ENCODE measurements at regions not wholly inside any gene's neighbourhood (a gene's known extent, or its start where the extent isn't known, plus 50 kb on each side); places are given as distances from the start of the nearest gene placed in this dataset.

GRCh38 chr14:62409626-62410300 is 635.5 kb downstream of the KCNH5 start:
- TF ChIP-seq, protein P1, sequence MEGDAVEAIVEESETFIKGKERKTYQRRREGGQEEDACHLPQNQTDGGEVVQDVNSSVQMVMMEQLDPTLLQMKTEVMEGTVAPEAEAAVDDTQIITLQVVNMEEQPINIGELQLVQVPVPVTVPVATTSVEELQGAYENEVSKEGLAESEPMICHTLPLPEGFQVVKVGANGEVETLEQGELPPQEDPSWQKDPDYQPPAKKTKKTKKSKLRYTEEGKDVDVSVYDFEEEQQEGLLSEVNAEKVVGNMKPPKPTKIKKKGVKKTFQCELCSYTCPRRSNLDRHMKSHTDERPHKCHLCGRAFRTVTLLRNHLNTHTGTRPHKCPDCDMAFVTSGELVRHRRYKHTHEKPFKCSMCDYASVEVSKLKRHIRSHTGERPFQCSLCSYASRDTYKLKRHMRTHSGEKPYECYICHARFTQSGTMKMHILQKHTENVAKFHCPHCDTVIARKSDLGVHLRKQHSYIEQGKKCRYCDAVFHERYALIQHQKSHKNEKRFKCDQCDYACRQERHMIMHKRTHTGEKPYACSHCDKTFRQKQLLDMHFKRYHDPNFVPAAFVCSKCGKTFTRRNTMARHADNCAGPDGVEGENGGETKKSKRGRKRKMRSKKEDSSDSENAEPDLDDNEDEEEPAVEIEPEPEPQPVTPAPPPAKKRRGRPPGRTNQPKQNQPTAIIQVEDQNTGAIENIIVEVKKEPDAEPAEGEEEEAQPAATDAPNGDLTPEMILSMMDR (IDR thresholded peaks at IDR 0.05) = no peak
- TF ChIP-seq POLR2A (IDR thresholded peaks at IDR 0.05) = no peak

Measured in adrenal gland (tissue), 5 donors.